H1 (cell line): ENCODE measurements at regions not wholly inside any gene's neighbourhood (a gene's known extent, or its start where the extent isn't known, plus 50 kb on each side); places are given as distances from the start of the nearest gene placed in this dataset.

ENCODE experiments used
- CEBPB ChIP-seq: IDR thresholded peaks from 2 replicates; pipeline ENCODE4 v1.6.1; 2012; ENCODE audit warnings: low read depth, low read length
- CHD1 ChIP-seq: IDR thresholded peaks from 2 replicates; pipeline ENCODE4 v1.6.1; 2012; ENCODE audit warnings: low read depth, low read length, improper control_type of control experiment
- EP300 ChIP-seq, 2 experiments: IDR thresholded peaks; 1 replicate in 1 of 2; 2 replicates in 1 of 2; pipeline ENCODE4 v1.6.1; 2011 to 2012; ENCODE audit warnings: low read depth in 2 of 2, low read length in 2 of 2, mild to moderate bottlenecking in 2 of 2, borderline replicate concordance in 1 of 2, inconsistent platforms in 1 of 2, moderate library complexity in 1 of 2
- KDM4A ChIP-seq: IDR thresholded peaks from one replicate; pipeline ENCODE4 v1.7.1; 2012; ENCODE audit warnings: low read depth, mild to moderate bottlenecking, moderate library complexity, low read length, inconsistent platforms; ENCODE audit not compliant: severe bottlenecking

- TF ChIP-seq CHD1 (no peak), EP300 (IDR thresholded peaks at IDR 0.05; ENCODE audit: borderline replicate concordance in 1 of 2, low read depth in 2 of 2, low read length in 2 of 2) (no peak), CEBPB (no peak), KDM4A (no peak)
Measured at GRCh38 chr12:24605916-24606315, 343.0 kb downstream of the BCAT1 start (continued).
